ENCODE measurements at regions not wholly inside any gene's neighbourhood (a gene's known extent, or its start where the extent isn't known, plus 50 kb on each side); places are given as distances from the start of the nearest gene placed in this dataset.

DNA sequence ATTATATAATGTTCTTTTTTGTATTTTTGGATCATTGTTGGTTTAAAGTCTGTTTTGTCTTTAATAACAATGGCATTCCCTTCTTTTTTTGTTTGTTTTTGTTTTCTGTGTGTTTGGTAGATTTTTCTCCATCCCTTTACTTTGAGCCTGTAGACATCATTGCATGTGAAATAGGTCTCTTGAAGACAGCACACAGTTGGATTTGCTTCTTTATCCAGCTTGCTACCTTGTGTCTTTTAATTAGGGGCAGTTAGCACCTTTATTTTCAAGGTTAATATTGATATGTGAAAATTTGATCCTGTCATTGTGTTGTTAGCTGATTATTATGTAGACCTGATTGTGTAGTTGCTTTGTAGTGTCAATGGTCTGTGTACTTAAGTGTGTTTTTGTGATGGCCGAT lies 235.7 kb downstream of the KCNJ3 start:
- TF ChIP-seq, protein P1, sequence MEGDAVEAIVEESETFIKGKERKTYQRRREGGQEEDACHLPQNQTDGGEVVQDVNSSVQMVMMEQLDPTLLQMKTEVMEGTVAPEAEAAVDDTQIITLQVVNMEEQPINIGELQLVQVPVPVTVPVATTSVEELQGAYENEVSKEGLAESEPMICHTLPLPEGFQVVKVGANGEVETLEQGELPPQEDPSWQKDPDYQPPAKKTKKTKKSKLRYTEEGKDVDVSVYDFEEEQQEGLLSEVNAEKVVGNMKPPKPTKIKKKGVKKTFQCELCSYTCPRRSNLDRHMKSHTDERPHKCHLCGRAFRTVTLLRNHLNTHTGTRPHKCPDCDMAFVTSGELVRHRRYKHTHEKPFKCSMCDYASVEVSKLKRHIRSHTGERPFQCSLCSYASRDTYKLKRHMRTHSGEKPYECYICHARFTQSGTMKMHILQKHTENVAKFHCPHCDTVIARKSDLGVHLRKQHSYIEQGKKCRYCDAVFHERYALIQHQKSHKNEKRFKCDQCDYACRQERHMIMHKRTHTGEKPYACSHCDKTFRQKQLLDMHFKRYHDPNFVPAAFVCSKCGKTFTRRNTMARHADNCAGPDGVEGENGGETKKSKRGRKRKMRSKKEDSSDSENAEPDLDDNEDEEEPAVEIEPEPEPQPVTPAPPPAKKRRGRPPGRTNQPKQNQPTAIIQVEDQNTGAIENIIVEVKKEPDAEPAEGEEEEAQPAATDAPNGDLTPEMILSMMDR (conservative IDR thresholded peaks at IDR 0.05; ENCODE audit: low read depth, low read length): no peak
- no peak for TF ChIP-seq EZH2 (IDR thresholded peaks at IDR 0.05; ENCODE audit: low read length, unreplicated experiment)
